GM19035 (cell line): ENCODE measurements at regions not wholly inside any gene's neighbourhood (a gene's known extent, or its start where the extent isn't known, plus 50 kb on each side); places are given as distances from the start of the nearest gene placed in this dataset.
"Not testable (repeated sequence)": the region's sequence is repeated elsewhere in the genome, so short reads cannot be mapped to it uniquely, and the experiment has no call there.

Experiments
- ATAC-seq: cut with Tn5 transposase; IDR thresholded peaks from one replicate; pipeline ENCODE4 v1.9.1; 2021; ENCODE audit not compliant: unreplicated experiment

DNA sequence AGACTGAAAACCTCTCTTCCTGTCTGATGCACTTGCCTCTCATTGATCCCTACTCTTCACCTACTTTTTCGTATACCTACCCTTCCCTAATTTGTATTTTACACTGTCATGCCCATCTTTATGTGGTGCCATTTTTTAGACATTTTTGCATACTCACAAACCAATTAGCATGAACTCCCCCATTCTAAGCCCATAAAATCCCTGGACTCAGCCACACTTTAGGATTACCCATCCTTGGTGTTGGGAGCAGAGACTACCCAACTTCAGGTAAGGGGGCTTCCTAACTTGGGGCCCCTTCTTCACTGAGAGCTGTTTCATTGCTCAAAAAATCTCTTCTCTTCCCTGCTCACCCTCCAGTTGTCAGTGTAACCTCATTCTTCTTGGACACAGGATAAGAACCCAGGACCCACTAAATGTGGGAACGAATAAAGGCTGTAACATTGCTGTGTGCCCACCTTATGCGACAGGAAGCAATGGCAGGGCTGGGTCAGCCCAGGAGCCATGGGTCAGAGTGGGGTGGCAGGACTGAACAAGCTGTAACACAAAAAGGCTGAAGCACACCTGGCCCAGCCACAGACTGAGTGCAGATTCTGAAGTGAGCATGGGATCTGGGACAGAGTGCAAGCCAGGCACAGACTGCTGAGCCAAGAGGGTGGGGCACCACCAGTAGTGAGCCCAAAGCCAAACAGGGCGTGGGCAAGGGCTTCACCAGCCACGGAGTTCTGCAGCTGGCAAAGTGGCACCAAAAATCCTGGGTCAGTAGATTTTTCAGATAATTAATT, 789.1 kb upstream of the HS3ST5 start:
- no peak for ATAC-seq

DNA sequence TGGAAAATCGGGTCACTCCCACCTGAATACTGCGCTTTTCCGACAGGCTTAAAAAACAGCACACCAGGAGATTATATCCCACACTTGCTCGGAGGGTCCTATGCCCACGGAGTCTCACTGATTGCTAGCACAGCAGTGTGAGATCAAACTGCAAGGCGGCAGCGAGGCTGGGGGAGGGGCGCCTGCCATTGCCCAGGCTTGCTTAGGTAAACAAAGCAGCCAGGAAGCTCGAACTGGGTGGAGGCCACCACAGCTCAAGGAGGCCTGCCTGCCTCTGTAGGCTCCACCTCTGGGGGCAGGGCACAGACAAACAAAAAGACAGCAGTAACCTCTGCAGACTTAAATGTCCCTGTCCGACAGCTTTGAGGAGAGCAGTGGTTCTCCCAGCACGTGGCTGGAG, 778.7 kb upstream of the HS3ST5 start:
- not testable (repeated sequence) for ATAC-seq

DNA sequence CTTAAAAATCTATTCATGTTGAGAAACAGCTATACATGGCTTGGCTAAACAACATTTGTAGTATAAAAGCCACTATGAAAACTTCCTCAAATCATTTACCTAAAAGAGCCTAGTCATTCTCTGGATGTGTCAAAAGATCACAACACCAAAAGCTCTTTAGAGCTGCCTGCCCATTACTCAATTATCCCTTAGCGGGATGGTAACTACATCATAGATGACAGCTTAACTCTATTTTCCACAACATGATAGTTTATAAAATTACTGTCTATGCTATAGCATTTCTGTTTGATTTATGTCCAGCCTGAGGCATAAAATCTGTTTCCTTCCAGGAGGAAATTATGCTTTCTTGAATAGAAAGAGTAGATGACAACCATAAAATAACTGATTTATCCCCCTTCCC, 777.6 kb upstream of the HS3ST5 start:
- no peak for ATAC-seq

DNA sequence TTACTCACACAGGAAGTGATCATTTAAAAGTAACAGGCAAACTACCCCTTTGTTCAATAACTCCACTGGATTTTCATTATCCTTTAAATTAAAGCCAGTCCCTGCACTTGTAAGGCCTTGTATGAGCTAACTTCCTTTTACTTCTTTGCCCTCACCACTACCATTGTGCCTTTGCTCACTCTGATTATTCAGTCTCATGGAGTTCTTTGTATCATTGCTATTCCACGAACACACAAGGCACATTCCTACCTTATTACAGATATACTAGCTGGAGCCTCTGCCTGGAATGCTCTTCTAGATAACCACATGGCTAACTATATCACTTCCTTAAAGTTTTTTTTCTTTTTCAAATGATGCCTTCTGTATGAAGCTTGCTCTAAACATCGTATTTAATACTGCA, 748.6 kb upstream of the HS3ST5 start:
- no peak for ATAC-seq

DNA sequence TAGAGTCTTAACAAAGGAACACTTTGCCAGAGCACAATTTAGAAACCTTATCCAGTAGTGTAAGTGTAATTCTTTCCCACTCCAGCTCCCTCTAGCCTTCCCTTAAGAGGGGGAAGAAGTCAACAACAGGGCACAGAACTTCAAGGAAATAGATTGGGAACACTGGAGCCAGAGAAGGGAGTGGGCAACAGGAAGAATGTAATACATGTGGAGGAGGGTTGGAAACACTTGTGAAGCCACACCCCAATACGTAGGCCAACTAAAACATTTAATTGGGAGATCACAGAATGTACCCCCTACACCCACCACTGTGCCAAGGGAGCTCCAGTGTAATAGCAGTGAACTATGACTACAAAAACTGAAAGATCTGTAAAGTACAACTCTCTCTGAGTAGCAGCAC, 735.7 kb upstream of the HS3ST5 start:
- ATAC-seq: no peak

DNA sequence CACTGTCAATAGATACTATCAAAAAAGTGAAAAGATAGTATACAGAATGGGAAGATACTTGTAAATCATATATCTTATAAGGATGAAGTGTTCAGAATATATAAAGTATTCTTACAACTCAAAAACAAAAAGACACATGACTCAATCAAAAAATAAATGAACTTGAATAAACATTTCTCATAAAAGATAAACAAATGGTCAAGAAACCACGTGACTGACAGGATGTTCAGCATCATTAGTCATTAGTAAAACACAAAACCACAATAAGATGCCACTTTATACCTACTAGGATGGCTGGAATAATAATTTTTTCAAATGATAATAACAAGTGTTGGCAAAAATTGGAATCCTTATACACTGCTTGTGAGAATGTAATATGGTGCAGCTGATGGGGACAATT, 729.1 kb upstream of the HS3ST5 start:
- ATAC-seq: no peak

DNA sequence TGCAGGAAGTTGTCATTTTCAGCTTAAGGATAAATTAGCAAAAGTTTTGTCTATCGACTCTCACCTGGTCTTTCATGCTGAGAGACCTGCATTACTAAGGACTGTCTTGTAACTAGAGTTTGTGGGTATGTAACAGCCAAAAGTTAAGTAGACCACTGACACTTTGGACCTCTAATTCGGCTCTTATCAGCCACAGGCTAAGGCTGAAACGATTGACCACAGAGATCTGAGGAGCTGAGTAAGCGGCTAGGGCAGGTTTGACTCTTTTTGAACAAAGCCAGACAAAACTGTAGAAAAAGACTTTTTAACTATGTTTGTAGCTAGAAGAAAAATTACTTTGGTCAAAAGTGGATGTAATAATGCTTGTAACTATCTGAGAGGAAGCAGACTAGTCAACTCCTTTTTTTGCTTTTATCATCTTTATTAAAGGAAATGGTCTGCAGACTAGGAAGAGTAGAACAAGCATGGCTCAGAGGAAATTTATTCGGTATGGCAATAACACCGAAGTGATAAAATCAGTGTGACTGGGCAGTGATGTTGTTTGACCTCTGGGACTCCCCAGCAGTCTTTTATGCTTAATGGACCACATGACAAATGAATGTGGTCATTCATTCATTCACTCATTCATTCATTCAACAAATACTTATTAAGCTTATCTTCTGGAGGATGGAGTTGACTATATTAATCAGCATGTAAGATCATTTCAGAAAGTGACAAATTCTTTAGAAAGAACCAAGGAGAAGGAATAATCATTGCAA, 725.0 kb upstream of the HS3ST5 start:
- no peak for ATAC-seq

DNA sequence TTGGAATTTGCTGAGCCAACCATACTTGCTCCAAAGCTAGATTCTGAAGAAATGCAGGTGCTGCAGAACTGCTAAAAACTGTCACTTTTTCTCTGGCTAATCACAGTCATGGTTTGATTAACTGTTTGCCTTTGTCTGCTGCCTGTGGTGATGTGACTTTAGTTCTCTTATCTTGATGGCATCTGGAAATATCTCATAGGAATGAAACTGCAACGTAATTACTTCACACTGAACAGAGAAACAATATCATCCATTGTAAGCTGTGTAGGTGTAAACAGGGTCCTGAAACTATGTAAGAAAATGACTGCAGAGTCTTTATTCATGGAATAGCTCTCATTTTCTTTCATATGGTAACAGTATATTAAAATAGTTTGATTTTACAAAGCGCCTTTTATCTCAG, 721.9 kb upstream of the HS3ST5 start:
- ATAC-seq: no peak

DNA sequence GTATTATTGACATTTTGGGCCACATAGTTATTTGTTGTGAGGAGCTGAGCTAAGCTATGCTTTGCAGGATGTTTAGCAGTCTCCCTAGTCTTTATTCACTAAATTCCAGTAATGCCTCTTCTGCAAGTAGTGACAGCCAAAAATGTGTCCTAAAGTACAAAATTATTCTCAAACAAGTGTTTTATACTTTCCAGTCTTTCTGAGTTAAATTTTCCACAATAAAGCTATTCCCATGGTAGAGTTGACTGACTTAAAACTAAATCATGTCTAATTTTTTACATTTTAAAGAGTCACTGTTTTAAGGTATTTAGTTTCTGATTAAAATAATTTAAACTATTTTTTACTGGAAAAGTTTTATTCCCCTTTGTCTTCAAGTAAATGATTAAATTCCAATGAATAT, 717.8 kb upstream of the HS3ST5 start:
- ATAC-seq: no peak

DNA sequence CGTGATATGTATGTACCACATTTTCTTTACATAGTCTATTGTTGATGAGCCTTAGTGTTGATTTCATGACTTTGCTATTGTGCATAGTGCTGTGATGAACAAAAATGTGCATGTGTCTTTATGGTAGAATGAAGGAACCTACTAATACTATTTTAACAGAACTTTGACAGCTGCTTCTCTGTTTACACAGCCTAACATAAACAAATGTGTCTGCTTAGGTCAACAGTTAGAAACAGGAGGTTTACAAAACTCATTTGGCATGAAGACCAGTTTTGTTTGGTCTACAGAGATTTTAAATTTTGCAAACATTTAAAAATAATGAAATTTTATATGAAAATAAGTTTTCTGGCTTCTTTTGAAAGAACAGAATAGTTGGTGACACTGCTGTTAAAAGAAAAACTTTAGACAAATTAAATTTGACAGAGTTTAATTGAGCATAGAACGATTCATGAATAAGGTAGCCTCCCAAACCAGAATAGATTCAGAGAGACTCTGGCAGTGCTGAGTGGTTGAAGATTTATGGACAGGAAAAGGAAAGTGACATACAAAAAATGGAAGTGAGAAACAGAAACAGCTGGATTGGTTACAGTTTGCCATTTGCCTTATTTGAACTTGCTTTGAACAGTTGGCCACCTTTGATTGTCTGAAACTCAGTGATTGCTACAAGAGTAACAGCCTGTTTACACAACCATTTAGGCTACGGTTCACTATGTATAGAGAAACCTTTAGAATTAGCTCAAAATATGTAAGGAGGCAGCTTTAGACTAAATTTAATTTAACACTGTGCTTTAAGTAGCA, 715.8 kb upstream of the HS3ST5 start:
- no peak for ATAC-seq

DNA sequence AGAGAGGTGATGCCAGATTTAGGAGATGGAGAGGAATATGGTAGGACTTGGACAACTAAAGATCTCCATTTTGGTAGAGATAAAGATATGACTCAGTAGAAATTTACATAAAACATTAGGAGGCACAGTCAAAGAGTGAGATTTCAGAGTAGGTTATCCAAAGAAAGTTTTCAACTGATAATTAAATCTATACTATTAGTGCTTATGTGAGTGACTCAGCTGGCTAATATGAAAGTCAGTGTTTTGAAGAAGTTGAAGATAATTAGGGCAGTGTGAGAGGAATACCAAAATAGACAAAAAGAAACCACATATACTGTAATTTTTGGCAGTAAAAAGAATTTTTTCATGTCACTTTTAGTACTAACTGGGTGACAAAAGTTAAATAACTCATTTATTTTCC, 712.8 kb upstream of the HS3ST5 start:
- ATAC-seq: no peak

DNA sequence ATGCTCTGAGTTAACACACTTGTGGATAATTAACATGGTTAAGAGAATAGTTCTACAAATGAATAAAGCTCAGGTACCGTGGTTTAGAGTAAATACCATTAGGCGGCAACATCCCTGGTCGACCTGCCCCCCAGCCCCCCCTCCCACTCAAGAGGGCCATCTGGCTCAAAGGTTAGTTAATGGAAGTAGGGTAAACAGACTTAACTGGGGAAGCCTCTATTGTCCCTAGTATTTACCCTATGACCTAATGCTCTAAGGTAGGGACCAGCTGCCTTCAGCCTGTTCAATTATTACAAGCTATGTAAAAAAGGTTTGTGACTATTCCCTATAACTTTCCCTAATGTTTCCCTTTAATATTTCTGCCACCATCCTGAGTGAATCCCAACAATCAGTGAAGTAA, 711.4 kb upstream of the HS3ST5 start:
- ATAC-seq: not testable (repeated sequence)

DNA sequence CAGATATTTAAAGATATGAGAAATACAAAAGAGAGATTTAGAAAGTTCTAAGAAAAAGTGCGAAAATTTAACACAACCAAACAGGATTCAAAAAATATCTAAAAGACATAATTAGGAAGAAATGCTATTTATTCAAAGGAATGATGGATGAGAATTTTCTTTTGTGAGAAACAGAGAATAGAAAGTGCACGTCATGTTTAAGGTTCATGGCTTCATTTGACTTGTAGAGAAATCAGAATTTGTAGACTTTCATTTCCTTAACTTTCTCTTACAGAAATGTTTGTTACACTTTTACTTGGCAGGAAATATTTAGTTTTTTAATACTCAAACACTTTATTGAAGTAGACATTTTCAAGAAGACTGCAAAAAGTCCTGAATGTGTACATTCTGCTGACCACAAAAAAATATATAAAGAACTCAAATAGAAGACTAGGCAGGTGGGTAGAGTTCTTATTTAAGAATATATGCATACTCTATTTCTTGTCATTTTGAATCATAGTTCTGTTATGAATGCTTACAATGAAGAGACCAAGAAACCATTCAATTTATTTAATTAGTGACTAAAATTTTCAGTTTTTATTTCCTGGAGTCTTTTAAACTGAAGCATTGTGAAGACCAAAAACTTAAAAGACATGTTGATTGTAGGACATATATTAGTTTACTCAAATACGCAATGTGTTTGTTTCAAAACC, 710.5 kb upstream of the HS3ST5 start:
- ATAC-seq: no peak

DNA sequence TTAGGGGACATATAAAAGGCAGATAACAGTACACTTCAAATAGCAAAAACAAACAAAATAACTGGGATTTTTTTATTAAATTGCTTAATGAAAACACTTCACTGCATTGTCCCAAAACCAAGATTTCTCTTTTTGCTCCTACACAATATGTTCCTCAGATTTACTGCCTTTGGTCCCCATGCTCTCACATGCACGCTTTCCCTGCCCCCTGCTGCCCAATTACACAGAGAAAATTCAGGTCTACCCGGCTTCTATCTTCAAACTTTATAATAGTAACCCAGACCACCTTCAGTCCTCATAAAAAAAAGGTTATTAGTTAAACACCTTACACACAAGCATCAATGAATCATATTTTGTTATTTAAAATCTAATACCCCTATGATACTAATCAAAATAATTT, 673.8 kb upstream of the HS3ST5 start:
- no peak for ATAC-seq

DNA sequence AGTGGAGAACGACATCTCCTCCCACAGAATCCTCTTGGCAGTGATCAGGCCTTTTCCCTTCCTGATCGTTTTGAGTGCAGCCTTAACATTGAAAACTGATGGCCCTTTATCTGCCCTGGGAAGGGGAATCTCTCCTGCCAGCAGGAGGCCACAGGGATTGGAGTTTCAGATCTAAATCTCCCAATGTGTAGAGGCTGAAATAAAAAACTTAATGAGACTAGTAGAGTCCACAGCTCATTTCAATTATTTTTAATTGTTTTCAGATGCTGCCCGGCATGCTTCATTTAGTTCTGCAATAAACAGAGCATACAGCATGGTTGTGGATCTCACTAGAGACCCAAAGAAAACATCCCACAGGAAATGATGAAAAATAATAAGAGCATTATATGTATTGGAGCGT, 662.2 kb upstream of the HS3ST5 start:
- ATAC-seq: no peak

DNA sequence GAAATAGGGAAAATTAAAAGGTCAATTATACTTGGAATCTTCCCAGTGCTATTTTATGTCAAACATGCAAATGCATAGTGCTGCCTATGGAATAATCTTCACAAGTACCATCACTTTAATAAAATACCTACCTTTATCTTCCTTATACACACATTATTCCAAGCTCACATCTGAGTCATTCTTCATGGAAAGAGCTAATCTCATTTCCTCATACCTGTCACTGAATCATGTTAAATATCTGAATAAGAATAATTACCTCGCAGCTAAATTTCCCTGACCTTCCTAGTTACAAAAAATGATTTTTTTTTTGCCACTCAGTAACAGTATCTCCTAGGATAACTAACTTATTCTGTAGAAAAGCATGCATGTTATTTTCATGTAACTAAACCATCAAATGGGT, 661.4 kb upstream of the HS3ST5 start:
- no peak for ATAC-seq

DNA sequence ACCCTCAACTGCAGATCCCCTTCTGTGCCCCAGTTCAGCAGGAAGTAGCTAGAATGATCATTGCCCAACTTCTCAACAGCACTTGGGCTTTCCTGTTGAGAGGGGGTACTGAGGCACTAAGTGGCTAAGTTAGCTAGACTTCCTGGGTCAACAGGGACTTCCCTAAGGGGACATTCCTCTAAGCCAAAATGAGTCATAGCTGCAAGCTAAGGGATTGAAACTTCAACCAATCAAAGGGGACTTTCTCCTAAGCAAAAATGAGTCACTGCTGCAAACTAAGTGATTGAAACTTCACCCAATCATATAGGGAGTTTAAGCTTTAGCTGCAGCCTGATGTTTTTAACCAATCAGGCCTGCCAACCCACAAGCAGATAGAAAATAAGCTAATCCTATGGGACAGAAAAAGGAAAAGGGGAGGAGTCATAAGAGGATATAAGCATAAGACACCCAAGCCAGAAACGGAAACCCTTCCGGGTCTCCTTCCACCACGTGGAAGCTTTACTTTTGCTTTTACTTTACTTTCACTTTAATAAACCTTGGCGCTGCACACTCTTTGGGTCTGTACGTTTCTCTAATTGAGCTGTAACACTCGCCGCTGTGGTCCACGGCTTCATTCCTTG, 659.0 kb upstream of the HS3ST5 start:
- ATAC-seq: no peak

DNA sequence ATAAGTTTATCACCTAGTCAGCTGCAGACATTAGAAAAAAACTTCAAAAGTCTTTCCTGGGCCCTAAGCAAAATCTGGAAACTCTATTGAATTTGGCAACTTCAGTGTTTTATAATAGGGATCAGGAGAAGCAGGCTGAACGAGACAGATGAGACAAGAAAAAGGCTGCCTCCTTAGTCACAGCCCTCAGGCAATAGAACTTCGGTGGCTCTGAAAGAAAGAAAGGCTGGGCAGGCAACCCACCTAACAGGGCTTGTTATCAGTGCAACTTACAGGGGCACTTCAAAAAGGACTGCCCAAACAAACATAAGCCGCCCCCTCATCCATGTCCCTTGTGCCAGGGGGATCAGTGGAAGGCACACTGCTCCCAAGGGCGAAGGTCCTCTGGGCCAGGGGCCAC, 657.9 kb upstream of the HS3ST5 start:
- no peak for ATAC-seq

DNA sequence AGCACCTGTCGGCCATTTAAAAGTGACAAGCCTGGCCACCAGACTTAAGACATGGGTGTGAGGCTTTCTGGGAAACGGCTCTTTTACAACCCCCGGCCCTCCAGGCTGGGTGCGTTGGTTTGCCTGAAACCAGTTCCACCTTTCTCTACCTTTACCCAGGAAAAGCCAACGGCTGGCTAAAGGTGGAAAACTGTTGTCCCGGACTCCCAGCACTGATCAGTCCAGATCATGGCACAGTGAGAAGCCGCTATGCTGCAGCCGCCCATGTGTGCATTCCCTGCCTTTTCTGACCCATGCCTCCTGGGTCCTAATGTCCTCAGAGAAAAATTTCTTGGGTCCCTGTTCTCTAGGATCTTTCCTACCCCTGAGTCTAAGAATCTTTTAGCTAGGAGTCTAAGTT, 655.7 kb upstream of the HS3ST5 start:
- ATAC-seq: peak; percentile 23

DNA sequence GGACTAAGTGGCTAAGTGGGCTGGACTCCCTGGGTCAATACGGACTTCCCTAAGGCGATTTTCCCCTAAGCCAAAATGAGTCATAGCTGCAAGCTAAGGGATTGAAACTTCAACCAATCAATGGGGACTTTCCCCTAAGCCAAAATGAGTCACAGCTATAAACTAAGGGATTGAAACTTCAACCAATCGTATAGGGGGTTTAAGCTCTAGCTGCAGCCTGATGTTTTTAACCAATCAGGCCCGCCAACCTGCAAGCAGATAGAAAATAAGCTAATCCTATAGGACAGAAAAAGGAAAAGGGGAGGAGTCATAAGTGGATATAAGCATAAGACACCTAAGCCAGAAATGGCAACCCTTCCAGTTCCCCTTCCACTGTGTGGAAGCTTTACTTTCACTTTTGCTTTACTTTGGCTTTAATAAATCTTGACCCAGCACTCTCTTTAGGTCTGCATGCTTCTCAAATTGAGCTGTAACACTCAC, 655.0 kb upstream of the HS3ST5 start:
- ATAC-seq: peak; percentile 80

DNA sequence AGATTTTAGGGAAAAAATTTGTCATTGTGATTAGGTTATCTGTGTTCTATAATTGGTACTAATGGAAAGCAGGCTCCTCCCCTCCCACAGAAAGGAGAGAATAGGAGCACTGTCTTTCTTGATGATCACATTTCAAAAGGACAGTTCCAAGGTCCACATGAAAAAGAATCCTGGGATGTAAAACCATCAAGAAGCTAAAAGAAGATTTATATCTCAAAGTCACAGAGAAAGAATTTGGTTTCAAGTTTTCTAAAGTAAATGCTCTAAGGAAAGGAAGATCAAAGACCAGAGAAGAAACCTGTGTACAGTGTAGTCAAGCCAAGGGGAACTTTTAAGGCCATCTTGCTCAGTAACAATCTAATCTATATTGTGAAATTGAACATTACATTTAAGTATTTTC, 652.7 kb upstream of the HS3ST5 start:
- ATAC-seq: no peak
